Ishikawa (cell line): ENCODE measurements at regions not wholly inside any gene's neighbourhood (a gene's known extent, or its start where the extent isn't known, plus 50 kb on each side); places are given as distances from the start of the nearest gene placed in this dataset.

Experiments
- CEBPB ChIP-seq: IDR thresholded peaks from 2 replicates; pipeline ENCODE4 v1.6.1; 2012
- CREB1 ChIP-seq: IDR thresholded peaks from 2 replicates; pipeline ENCODE4 v1.6.1; 2012; ENCODE audit warnings: low read depth
- EGR1 ChIP-seq: IDR thresholded peaks from 2 replicates; pipeline ENCODE4 v1.6.1; 2012
- EP300 ChIP-seq: IDR thresholded peaks from 2 replicates; pipeline ENCODE4 v1.6.1; 2012; ENCODE audit warnings: borderline replicate concordance
- RAD21 ChIP-seq: IDR thresholded peaks from 2 replicates; pipeline ENCODE4 v1.6.1; 2012; ENCODE audit warnings: low read depth
- REST ChIP-seq: IDR thresholded peaks from 2 replicates; pipeline ENCODE4 v1.6.1; 2012; ENCODE audit warnings: low read depth, mild to moderate bottlenecking
- TAF1 ChIP-seq: IDR thresholded peaks from 2 replicates; pipeline ENCODE4 v1.6.1; 2012; ENCODE audit warnings: low read depth, mild to moderate bottlenecking
- TCF12 ChIP-seq: IDR thresholded peaks from 2 replicates; pipeline ENCODE4 v1.6.1; 2012; ENCODE audit warnings: low read depth
- TEAD4 ChIP-seq: IDR thresholded peaks from 2 replicates; pipeline ENCODE4 v1.6.1; 2012
- ZBTB7A ChIP-seq: IDR thresholded peaks from 2 replicates; pipeline ENCODE4 v1.6.1; 2012; ENCODE audit warnings: low read depth
- TF ChIP-seq, protein P1 (sequence below): IDR thresholded peaks from 2 replicates; pipeline ENCODE4 v1.6.1; 2012
- TF ChIP-seq, protein P2 (sequence below): IDR thresholded peaks from 2 replicates; pipeline ENCODE4 v1.6.1; 2012

GRCh38 chr12:46503637-46504175 is 131.1 kb upstream of the SLC38A2 start:
- no peak for TF ChIP-seq REST
- no peak for TF ChIP-seq RAD21
- no peak for TF ChIP-seq EGR1
- TF ChIP-seq, protein P1, sequence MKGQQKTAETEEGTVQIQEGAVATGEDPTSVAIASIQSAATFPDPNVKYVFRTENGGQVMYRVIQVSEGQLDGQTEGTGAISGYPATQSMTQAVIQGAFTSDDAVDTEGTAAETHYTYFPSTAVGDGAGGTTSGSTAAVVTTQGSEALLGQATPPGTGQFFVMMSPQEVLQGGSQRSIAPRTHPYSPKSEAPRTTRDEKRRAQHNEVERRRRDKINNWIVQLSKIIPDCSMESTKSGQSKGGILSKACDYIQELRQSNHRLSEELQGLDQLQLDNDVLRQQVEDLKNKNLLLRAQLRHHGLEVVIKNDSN = no peak
- TF ChIP-seq, protein P2, sequence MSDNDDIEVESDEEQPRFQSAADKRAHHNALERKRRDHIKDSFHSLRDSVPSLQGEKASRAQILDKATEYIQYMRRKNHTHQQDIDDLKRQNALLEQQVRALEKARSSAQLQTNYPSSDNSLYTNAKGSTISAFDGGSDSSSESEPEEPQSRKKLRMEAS = no peak
- TF ChIP-seq CEBPB = no peak
- no peak for TF ChIP-seq EP300
- TF ChIP-seq TCF12 = no peak
- TF ChIP-seq ZBTB7A = no peak
- TF ChIP-seq TAF1 = no peak
- no peak for TF ChIP-seq TEAD4
- no peak for TF ChIP-seq CREB1
